LNCaP clone FGC (cell line): ENCODE measurements at regions not wholly inside any gene's neighbourhood (a gene's known extent, or its start where the extent isn't known, plus 50 kb on each side); places are given as distances from the start of the nearest gene placed in this dataset.

Experiments used
- DNase-seq: peaks from one replicate; pipeline ENCODE4 v3.0.0-alpha.2; 2011; ENCODE audit warnings: low read depth
- H3K4me3 ChIP-seq: 2 replicates; pipeline ENCODE4 v1.5.1; 2011; ENCODE audit warnings: mild to moderate bottlenecking, low read depth, low read length, control low read depth
- CTCF ChIP-seq: IDR thresholded peaks from 2 replicates; pipeline ENCODE4 v1.5.1; 2012; ENCODE audit warnings: mild to moderate bottlenecking; ENCODE audit not compliant: control insufficient read depth, insufficient read depth; ENCODE audit errors: extremely low read depth

GRCh38 chr6:15194453-15194852 lies 51.4 kb upstream of the JARID2 start:
- no peak for DNase-seq
- TF ChIP-seq CTCF = no peak
- H3K4me3 ChIP-seq = no peak overlapping the region
